Embryonic facial prominence (tissue), 1 donor: ENCODE measurements at regions not wholly inside any gene's neighbourhood (a gene's known extent, or its start where the extent isn't known, plus 50 kb on each side); places are given as distances from the start of the nearest gene placed in this dataset.

Experiments used
- DNase-seq: peaks from one replicate; pipeline ENCODE4 v3.0.0-alpha.2; 2016; ENCODE audit errors: extremely low spot score

- no peak for DNase-seq
These were observed 553.5 kb downstream of the CSNK1G3 start for GRCh38 chr5:124065508-124065907.

- DNase-seq, result no peak
These were observed 553.0 kb downstream of the CSNK1G3 start for GRCh38 chr5:124064956-124065355.

GRCh38 chr5:124061663-124062062 is 549.7 kb downstream of the CSNK1G3 start:
- DNase-seq, result no peak

GRCh38 chr5:124061068-124061430 is 549.1 kb downstream of the CSNK1G3 start:
- DNase-seq, result no peak

- no peak for DNase-seq
These were observed 548.6 kb downstream of the CSNK1G3 start for GRCh38 chr5:124060413-124061067.

- no peak for DNase-seq
These were observed 548.0 kb downstream of the CSNK1G3 start for GRCh38 chr5:124060011-124060410.

GRCh38 chr5:124059200-124059599 is 547.2 kb downstream of the CSNK1G3 start:
- no peak for DNase-seq

GRCh38 chr5:124057724-124058231 is 545.8 kb downstream of the CSNK1G3 start:
- no peak for DNase-seq

GRCh38 chr5:124056991-124057723 is 545.2 kb downstream of the CSNK1G3 start:
- DNase-seq, result peak; percentile 39

- DNase-seq, result no peak
These were observed 544.5 kb downstream of the CSNK1G3 start for GRCh38 chr5:124056326-124056990.

GRCh38 chr5:124055751-124056150 is 543.8 kb downstream of the CSNK1G3 start:
- DNase-seq, result no peak

GRCh38 chr5:124054564-124054963 is 542.6 kb downstream of the CSNK1G3 start:
- DNase-seq, result no peak

- DNase-seq, result no peak
These were observed 541.4 kb downstream of the CSNK1G3 start for GRCh38 chr5:124053340-124053739.

GRCh38 chr5:124052201-124052600 is 540.2 kb downstream of the CSNK1G3 start:
- no peak for DNase-seq

GRCh38 chr5:124050120-124050770 is 538.3 kb downstream of the CSNK1G3 start:
- DNase-seq, result no peak

GRCh38 chr5:124045412-124045811 is 533.4 kb downstream of the CSNK1G3 start:
- DNase-seq, result no peak

- no peak for DNase-seq
These were observed 532.6 kb downstream of the CSNK1G3 start for GRCh38 chr5:124044613-124045012.

GRCh38 chr5:124043456-124043855 is 531.5 kb downstream of the CSNK1G3 start:
- no peak for DNase-seq

GRCh38 chr5:124040799-124041198 is 528.8 kb downstream of the CSNK1G3 start:
- no peak for DNase-seq

- DNase-seq, result no peak
These were observed 527.4 kb downstream of the CSNK1G3 start for GRCh38 chr5:124039410-124039809.

GRCh38 chr5:124036786-124037185 is 524.8 kb downstream of the CSNK1G3 start:
- DNase-seq, result no peak

- no peak for DNase-seq
These were observed 523.0 kb downstream of the CSNK1G3 start for GRCh38 chr5:124034963-124035362.
